HepG2 (cell line): ENCODE measurements at regions not wholly inside any gene's neighbourhood (a gene's known extent, or its start where the extent isn't known, plus 50 kb on each side); places are given as distances from the start of the nearest gene placed in this dataset.

Experiments
- ATAC-seq: fragments of 200-7000 bp; cut with Tn5 transposase; 3 replicates; pipeline ENCODE4 v1.9.1; 2020; ENCODE audit warnings: mild to moderate bottlenecking, moderate library complexity
- BruUV-seq: library from RNA; stranded (reverse); fragments of 400-500 nt; replicated peaks from 2 replicates; lab custom pipeline; 2021; lab: Mats Ljungman, UMichigan
- CTCF ChIA-PET: fragments of 300-600 bp; formaldehyde crosslinking; extraction: SDS; loops from one replicate; lab custom pipeline; 2021; ENCODE audit warnings: low total read pairs, inconsistent platforms, low intra/inter-chr PET ratio; lab: Yijun Ruan, JAX
- POLR2A ChIA-PET: fragments of 350-600 bp; sonication (Branson Sonifier 250); formaldehyde crosslinking; loops from one replicate; lab custom pipeline; 2020; ENCODE audit warnings: antibody characterized with exemption, inconsistent platforms; lab: Yijun Ruan, JAX
- DNase-seq: peaks from one replicate; pipeline ENCODE4 v3.0.0-alpha.2; 2015; ENCODE audit warnings: low spot score
- FAIRE-seq: peaks from 3 replicates; lab custom pipeline; 2011; peaks lifted over from hg19 to GRCh38; lab: Jason Lieb, UNC
- H2AFZ ChIP-seq: one replicate; pipeline ENCODE4 v1.6.1; 2011; ENCODE audit warnings: low read length, inconsistent platforms
- H3K27ac ChIP-seq: fragments of 300-600 bp; 3 replicates; pipeline ENCODE4 v1.8.0; 2011; ENCODE audit warnings: mixed run types, mild to moderate bottlenecking, mixed read lengths, low read length, inconsistent platforms; ENCODE audit not compliant: insufficient read depth; ENCODE audit errors: extremely low read length
- H3K27me3 ChIP-seq, 2 experiments: fragments of 200-600 bp in 1 of 2; 2 replicates in 1 of 2; 3 replicates in 1 of 2; pipeline versions ENCODE4 v1.6.0 to v1.8.0; 2011; ENCODE audit warnings: low read length in 2 of 2, mild to moderate bottlenecking in 2 of 2, moderate library complexity in 2 of 2, inconsistent platforms in 1 of 2; ENCODE audit not compliant: insufficient read depth in 2 of 2, control insufficient read depth in 1 of 2
- H3K36me3 ChIP-seq, 2 experiments: fragments of 200-600 bp in 1 of 2; replicated peaks in 1 of 2; 2 replicates in 1 of 2; 3 replicates in 1 of 2; pipeline versions ENCODE4 v1.5.1 to v1.8.0; 2011; ENCODE audit warnings: low read length in 2 of 2, inconsistent platforms in 1 of 2; ENCODE audit not compliant: insufficient read depth in 2 of 2, control insufficient read depth in 1 of 2
- H3K4me1 ChIP-seq: 2 replicates; pipeline ENCODE4 v1.5.1; 2012; ENCODE audit warnings: low read length, inconsistent platforms; ENCODE audit not compliant: insufficient read depth
- H3K4me2 ChIP-seq: 2 replicates; pipeline ENCODE4 v1.6.0; 2011; ENCODE audit warnings: low read depth, low read length, inconsistent platforms
- H3K4me3 ChIP-seq, 3 experiments: fragments of 200-600 bp in 1 of 3; sonication (generic), shearing (Covaris generic) in 1 of 3; replicated peaks in 1 of 3; 2 replicates each; pipeline ENCODE4 v1.5.1; 2011 to 2016; ENCODE audit warnings: low read length in 3 of 3, inconsistent platforms in 2 of 3, low read depth in 2 of 3, mild to moderate bottlenecking in 2 of 3, control low read depth in 1 of 3, mixed read lengths in 1 of 3; ENCODE audit not compliant: insufficient read depth in 1 of 3
- H3K79me2 ChIP-seq: one replicate; pipeline ENCODE4 v1.6.1; 2011; ENCODE audit warnings: low read length, inconsistent platforms; ENCODE audit not compliant: insufficient read depth
- H3K9ac ChIP-seq: 2 replicates; pipeline ENCODE4 v1.6.0; 2011; ENCODE audit warnings: mild to moderate bottlenecking, low read depth, low read length, inconsistent platforms; ENCODE audit not compliant: insufficient read depth
- H3K9me3 ChIP-seq: 2 replicates; pipeline ENCODE4 v1.5.1; 2012; ENCODE audit warnings: mild to moderate bottlenecking, low read length
- H4K20me1 ChIP-seq: 2 replicates; pipeline ENCODE4 v1.6.0; 2011; ENCODE audit warnings: inconsistent platforms, mild to moderate bottlenecking, low read length, moderate library complexity; ENCODE audit not compliant: insufficient read depth
- ARID3A ChIP-seq: IDR thresholded peaks from 2 replicates; pipeline ENCODE4 v1.6.1; 2012; ENCODE audit warnings: low read depth, low read length, improper control_type of control experiment
- DNMT3B ChIP-seq: conservative IDR thresholded peaks from 2 replicates; pipeline ENCODE4 v1.6.1; 2016; ENCODE audit warnings: missing biosample characterization, control low read depth
- FOXJ3 ChIP-seq: sonication (generic); formaldehyde crosslinking; IDR thresholded peaks from 2 replicates; pipeline ENCODE4 v1.4.0; 2020; ENCODE audit warnings: missing genetic modification reagents, mild to moderate bottlenecking, borderline replicate concordance
- HNF1A ChIP-seq, 2 experiments: sonication (generic) in 1 of 2; formaldehyde crosslinking in 1 of 2; IDR thresholded peaks; 2 replicates each; pipeline versions ENCODE4 v1.4.0 to v1.6.1; 2016 to 2020; ENCODE audit warnings: borderline replicate concordance in 1 of 2, low read depth in 1 of 2, mild to moderate bottlenecking in 1 of 2, missing genetic modification reagents in 1 of 2
- IKZF1 ChIP-seq: fragments of 450-650 bp; IDR thresholded peaks from 2 replicates; pipeline ENCODE4 v1.7.1; 2016
- IRF1 ChIP-seq: sonication (generic); formaldehyde crosslinking; IDR thresholded peaks from 2 replicates; pipeline ENCODE4 v1.4.0; 2020; ENCODE audit warnings: low read depth, mild to moderate bottlenecking, missing genetic modification reagents
- MED8 ChIP-seq: sonication (generic); formaldehyde crosslinking; IDR thresholded peaks from 2 replicates; pipeline ENCODE4 v1.8.1; 2023; ENCODE audit warnings: mild to moderate bottlenecking, missing genetic modification reagents; ENCODE audit not compliant: insufficient replicate concordance
- NAIF1 ChIP-seq: sonication (generic); formaldehyde crosslinking; IDR thresholded peaks from 2 replicates; pipeline ENCODE4 v1.5.0; 2020; ENCODE audit warnings: mild to moderate bottlenecking, missing genetic modification reagents, borderline replicate concordance
- PREB ChIP-seq: sonication (generic); formaldehyde crosslinking; IDR thresholded peaks from 2 replicates; pipeline ENCODE4 v1.4.0; 2020; ENCODE audit warnings: missing genetic modification reagents
- RBM22 ChIP-seq: fragments of 200-400 bp; formaldehyde crosslinking; optimal IDR thresholded peaks from 2 replicates; pipeline ENCODE3; 2017; ENCODE audit warnings: mild to moderate bottlenecking, low read length, moderate library complexity
- ZBTB46 ChIP-seq: sonication (generic); formaldehyde crosslinking; IDR thresholded peaks from 2 replicates; pipeline ENCODE4 v1.4.0; 2020; ENCODE audit warnings: mild to moderate bottlenecking, missing genetic modification reagents, borderline replicate concordance
- ZIK1 ChIP-seq: sonication (generic); formaldehyde crosslinking; IDR thresholded peaks from 2 replicates; pipeline ENCODE4 v1.5.0; 2020; ENCODE audit warnings: mild to moderate bottlenecking, low read depth, missing genetic modification reagents, borderline replicate concordance
- ZNF30 ChIP-seq: sonication (generic); formaldehyde crosslinking; IDR thresholded peaks from 2 replicates; pipeline ENCODE4 v1.5.0; 2020; ENCODE audit warnings: mild to moderate bottlenecking, missing genetic modification reagents
- ZSCAN29 ChIP-seq: sonication (generic); formaldehyde crosslinking; conservative IDR thresholded peaks from 2 replicates; pipeline ENCODE4 v1.4.0; 2020; ENCODE audit warnings: mild to moderate bottlenecking, missing genetic modification reagents
- WGBS: methylation state at CpG from one replicate; pipeline ENCODE4 v1.1.6; 2017; ENCODE audit warnings: low lambda C conversion rate; 5-methylcytosine and 5-hydroxymethylcytosine counted together
- in situ Hi-C: cut with HindIII; loops from 2 replicates; pipeline ENCODE4 v1.10.0; 2017; ENCODE audit warnings: low pct_unique_long_range_greater_than_20kb; ENCODE audit not compliant: extremely low pct_ligation_motif_present
- intact Hi-C: fragments of 100-400 bp; cut with micrococcal nuclease; formaldehyde crosslinking; loops from one replicate; pipeline ENCODE4 v1.10.0; 2022; ENCODE audit not compliant: unreplicated experiment

- no peak overlapping the region for H3K4me2 ChIP-seq
- ATAC-seq (no peak), DNase-seq (no peak), FAIRE-seq (no peak)
- no TSS peak for BruUV-seq
- no peaks in the 10 kb centered on the region for H3K27me3 ChIP-seq
- H3K27ac ChIP-seq, result no peak overlapping the region
- H3K36me3 ChIP-seq, result no peaks in the 10 kb centered on the region
- CTCF ChIA-PET, result no interaction called here
- H3K9me3 ChIP-seq, result no peaks in the 10 kb centered on the region
- WGBS, result 59% methylated on average over 4 of the region's 4 CpGs
- in situ Hi-C loops, result no loop called here
- no peak overlapping the region for H3K4me3 ChIP-seq
- H3K4me1 ChIP-seq, result peaks cover 30% of the 10 kb centered on the region
- no peak overlapping the region for H3K9ac ChIP-seq
- no peaks in the 10 kb centered on the region for H4K20me1 ChIP-seq
- POLR2A ChIA-PET, result no interaction called here
- H3K79me2 ChIP-seq, result no peaks in the 10 kb centered on the region
- H2AFZ ChIP-seq, result no peak overlapping the region
- intact Hi-C loops, result no loop called here
- no peak for TF ChIP-seq PREB (CRISPR knock-in tag)
- TF ChIP-seq ZNF30 (CRISPR knock-in tag), result no peak
- no peak for TF ChIP-seq FOXJ3 (CRISPR knock-in tag)
- no peak for TF ChIP-seq ZSCAN29 (CRISPR knock-in tag)
- no peak for TF ChIP-seq ZIK1 (CRISPR knock-in tag)
- TF ChIP-seq NAIF1 (CRISPR knock-in tag), result no peak
- no peak for TF ChIP-seq ZBTB46 (CRISPR knock-in tag)
- TF ChIP-seq DNMT3B (CRISPR knock-in tag), result no peak
- TF ChIP-seq HNF1A (IDR thresholded peaks at IDR 0.05; ENCODE audit: low read depth), result no peak
- no peak for TF ChIP-seq HNF1A (CRISPR knock-in tag; IDR thresholded peaks at IDR 0.05; ENCODE audit: borderline replicate concordance)
- TF ChIP-seq IKZF1, result no peak
- no peak for TF ChIP-seq IRF1 (CRISPR knock-in tag)
- TF ChIP-seq RBM22, result no peak
- TF ChIP-seq MED8 (CRISPR knock-in tag), result no peak
- no peak for TF ChIP-seq ARID3A
Observed at GRCh38 chr9:97755618-97756267, 58.6 kb upstream of the XPA start.
